Hepatocyte (in vitro differentiated cells): ENCODE measurements at regions not wholly inside any gene's neighbourhood (a gene's known extent, or its start where the extent isn't known, plus 50 kb on each side); places are given as distances from the start of the nearest gene placed in this dataset.

ENCODE experiments used
- EZH2 ChIP-seq: fragments of 200-600 bp; sonication (generic); IDR thresholded peaks from 2 replicates; pipeline ENCODE4 v1.6.1; 2016; ENCODE audit warnings: antibody characterized with exemption, mild to moderate bottlenecking, borderline replicate concordance
- EZH2phosphoT487 ChIP-seq: fragments of 200-600 bp; sonication (generic); IDR thresholded peaks from one replicate; pipeline ENCODE4 v1.6.1; 2018; ENCODE audit warnings: antibody characterized with exemption, mild to moderate bottlenecking, low read depth, moderate library complexity; ENCODE audit not compliant: unreplicated experiment, severe bottlenecking
- TF ChIP-seq, protein P1 (sequence below): fragments of 200-600 bp; sonication (generic); IDR thresholded peaks from 2 replicates; pipeline ENCODE4 v1.5.1; 2016; ENCODE audit warnings: antibody characterized with exemption, mild to moderate bottlenecking; ENCODE audit not compliant: poor library complexity

DNA sequence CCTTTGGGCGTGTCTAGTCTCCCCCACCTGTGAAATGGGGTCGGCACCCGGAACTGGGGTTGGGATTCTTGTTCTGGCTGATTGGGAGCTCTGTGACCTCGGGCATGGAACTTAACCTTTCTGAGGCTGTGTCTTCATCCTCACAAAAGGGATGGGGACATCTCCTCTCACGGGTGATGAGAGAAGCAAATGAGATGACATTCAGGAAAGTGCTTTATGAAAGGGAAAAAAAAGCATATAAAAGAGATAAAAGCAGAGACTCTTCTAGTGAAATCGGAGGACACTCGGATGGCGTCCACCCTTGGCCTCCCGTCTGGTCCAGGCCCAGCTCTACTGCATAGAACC, 98.9 kb downstream of the LRRC74A start:
- TF ChIP-seq EZH2 (no peak), EZH2phosphoT487 (no peak)
- TF ChIP-seq, protein P1, sequence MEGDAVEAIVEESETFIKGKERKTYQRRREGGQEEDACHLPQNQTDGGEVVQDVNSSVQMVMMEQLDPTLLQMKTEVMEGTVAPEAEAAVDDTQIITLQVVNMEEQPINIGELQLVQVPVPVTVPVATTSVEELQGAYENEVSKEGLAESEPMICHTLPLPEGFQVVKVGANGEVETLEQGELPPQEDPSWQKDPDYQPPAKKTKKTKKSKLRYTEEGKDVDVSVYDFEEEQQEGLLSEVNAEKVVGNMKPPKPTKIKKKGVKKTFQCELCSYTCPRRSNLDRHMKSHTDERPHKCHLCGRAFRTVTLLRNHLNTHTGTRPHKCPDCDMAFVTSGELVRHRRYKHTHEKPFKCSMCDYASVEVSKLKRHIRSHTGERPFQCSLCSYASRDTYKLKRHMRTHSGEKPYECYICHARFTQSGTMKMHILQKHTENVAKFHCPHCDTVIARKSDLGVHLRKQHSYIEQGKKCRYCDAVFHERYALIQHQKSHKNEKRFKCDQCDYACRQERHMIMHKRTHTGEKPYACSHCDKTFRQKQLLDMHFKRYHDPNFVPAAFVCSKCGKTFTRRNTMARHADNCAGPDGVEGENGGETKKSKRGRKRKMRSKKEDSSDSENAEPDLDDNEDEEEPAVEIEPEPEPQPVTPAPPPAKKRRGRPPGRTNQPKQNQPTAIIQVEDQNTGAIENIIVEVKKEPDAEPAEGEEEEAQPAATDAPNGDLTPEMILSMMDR: no peak
